ENCODE measurements at regions not wholly inside any gene's neighbourhood (a gene's known extent, or its start where the extent isn't known, plus 50 kb on each side); places are given as distances from the start of the nearest gene placed in this dataset.

DNA sequence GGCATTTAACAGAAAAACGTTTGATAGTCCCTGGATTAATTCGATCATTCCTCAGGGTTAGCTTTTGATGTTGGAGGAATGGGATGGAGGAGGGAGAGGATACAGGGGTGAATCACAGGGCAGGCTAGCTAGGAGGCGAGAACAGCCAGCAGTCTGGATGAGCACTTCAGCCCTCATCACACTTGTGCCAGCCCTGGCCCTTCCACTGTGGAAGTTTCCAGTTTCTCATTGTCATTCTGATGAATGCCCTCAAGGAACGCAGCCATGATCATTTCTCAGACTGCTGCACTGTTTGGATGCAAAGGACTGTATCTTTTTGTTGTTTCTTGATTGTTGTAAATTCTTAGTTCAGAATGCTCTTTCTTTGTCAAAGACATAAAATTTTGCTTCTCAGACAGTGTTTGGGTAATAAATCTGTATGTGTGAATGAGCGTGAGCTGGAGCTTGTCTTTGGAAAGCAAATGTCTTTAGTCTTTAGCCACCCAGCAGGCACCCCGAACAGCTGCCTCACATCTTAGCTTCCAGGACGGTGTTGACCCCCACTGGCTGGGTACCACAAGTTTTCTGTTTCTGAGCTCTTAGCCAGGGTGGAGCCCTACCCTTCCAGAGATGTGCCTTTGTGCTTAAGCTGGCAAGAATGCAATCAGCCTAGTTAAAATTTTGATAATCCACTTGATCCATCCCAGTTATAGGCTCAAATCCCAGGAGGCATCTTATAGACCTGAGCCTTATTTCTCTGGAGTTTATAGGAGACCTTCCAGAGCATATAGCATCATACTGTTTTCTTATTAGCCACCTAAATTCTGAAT, 121.1 kb downstream of the PDCD6IP start:
- Mint-ChIP-seq H3K4me1 (ENCODE audit: low read depth) (no peaks in the 10 kb centered on the region), H3K36me3 (ENCODE audit: low read depth) (no peaks in the 10 kb centered on the region), H3K27ac (no peak overlapping the region), H3K27me3 (ENCODE audit: insufficient read depth) (peaks cover 6% of the 10 kb centered on the region), H3K9me3 (no peaks in the 10 kb centered on the region), H3K4me3 (no peak overlapping the region)
- intact Hi-C loops (cut with micrococcal nuclease), result no loop called here
- DNase-seq (ENCODE audit: low spot score), result no peak

DNA sequence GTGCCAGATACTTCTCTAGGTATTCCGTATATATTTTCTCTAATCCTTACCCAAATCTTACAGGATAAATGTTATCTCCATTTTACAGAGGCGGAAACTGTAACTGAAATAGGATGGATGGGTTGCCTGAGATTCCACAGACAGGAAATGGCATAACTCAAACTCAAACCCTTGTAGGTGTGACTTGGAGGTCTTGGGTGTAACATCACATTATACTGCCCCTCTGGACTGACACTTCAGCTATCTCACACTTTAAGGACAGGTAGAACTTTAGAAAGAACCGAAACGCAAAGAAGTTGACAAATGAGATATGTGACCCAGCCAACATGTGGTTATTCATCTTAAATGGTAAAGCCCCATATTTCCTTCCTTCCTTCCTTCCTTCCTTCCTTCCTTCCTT, 122.1 kb downstream of the PDCD6IP start:
- no peak for DNase-seq (ENCODE audit: low spot score)
- H3K4me3 Mint-ChIP-seq, result no peak overlapping the region
- H3K27ac Mint-ChIP-seq, result no peak overlapping the region
- intact Hi-C loops (cut with micrococcal nuclease), result no loop called here
- H3K27me3 Mint-ChIP-seq (ENCODE audit: insufficient read depth), result peaks cover 6% of the 10 kb centered on the region
- H3K36me3 Mint-ChIP-seq (ENCODE audit: low read depth), result no peaks in the 10 kb centered on the region
- no peaks in the 10 kb centered on the region for H3K4me1 Mint-ChIP-seq (ENCODE audit: low read depth)
- no peaks in the 10 kb centered on the region for H3K9me3 Mint-ChIP-seq

DNA sequence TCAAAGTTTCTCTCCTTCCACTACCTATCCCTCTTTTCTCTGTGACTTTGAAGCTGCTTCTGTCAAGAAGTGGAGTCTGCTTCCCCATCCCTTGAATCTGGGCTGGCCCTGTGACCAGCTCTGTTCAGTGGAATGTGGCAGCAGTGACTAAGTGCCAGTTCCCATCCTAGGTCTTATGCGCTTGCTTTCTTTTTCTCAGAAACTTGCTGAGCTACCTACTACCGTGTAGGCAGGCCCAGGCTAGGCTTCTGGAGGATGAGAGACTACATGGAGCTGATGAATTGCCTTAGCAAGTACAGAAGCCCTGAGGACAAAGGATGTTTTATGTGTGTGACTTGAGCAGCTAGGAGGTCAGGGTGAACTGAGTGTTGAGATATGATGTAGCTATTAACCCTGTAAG, 123.2 kb downstream of the PDCD6IP start:
- Mint-ChIP-seq H3K9me3 (no peaks in the 10 kb centered on the region), H3K4me1 (ENCODE audit: low read depth) (no peaks in the 10 kb centered on the region), H3K27me3 (ENCODE audit: insufficient read depth) (peaks cover 4% of the 10 kb centered on the region), H3K36me3 (ENCODE audit: low read depth) (no peaks in the 10 kb centered on the region), H3K4me3 (no peak overlapping the region), H3K27ac (no peak overlapping the region)
- DNase-seq (ENCODE audit: low spot score), result no peak
- intact Hi-C loops (cut with micrococcal nuclease), result no loop called here

DNA sequence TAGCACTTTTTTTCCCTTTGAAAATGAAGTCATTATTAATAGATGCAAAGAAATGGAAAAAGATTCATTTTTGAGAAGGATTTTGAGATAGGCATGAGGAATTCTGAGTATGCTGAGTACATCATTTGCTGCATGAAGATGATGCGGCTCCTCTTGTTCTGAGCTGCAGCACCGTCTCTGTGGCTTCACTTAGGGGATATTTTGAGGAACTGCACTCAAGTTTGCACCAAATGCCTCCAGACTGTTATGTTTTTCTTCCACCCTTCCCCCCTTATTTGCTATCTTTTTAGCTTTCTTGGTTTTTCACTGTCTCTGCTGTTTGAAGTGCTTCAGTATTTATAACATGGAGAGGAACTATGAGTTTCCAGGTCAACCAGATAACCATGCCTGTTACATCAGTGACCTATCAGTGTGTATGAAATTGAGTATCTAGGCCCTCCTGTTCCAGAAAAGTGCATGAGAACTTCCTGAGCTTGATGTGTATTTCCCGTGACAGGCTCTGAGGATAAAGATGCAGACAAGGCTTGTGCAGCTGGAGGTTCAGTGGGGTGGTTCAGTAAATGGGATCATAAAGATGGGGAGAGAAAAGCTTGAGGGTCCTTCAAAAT, 128.7 kb downstream of the PDCD6IP start:
- Mint-ChIP-seq H3K4me3 (no peak overlapping the region), H3K9me3 (no peaks in the 10 kb centered on the region), H3K27ac (no peak overlapping the region), H3K27me3 (ENCODE audit: insufficient read depth) (peaks cover 3% of the 10 kb centered on the region), H3K36me3 (ENCODE audit: low read depth) (no peaks in the 10 kb centered on the region), H3K4me1 (ENCODE audit: low read depth) (no peaks in the 10 kb centered on the region)
- intact Hi-C loops (cut with micrococcal nuclease), result no loop called here
- no peak for DNase-seq (ENCODE audit: low spot score)

DNA sequence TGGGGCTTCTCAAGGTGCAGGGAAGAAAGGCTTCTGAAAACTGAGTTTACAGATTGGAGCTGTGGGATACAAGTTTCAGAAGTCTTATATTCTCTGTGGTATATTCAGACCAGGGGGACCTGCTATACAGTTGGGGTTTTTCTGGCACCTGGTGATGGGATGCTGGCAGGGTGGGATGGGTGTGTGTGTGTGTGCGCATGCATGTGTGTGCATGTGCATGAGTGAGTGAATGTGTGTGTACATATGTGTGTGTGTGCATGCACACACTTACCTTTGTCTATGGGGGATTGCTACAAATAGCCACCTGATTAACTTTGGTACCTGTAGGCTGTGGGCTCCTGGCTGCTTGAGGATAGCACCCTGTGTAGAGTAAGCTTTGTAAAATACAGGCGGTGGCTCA, 131.4 kb downstream of the PDCD6IP start:
- no peak for DNase-seq (ENCODE audit: low spot score)
- Mint-ChIP-seq H3K36me3 (ENCODE audit: low read depth) (no peaks in the 10 kb centered on the region), H3K9me3 (no peaks in the 10 kb centered on the region), H3K4me3 (no peak overlapping the region), H3K4me1 (ENCODE audit: low read depth) (no peaks in the 10 kb centered on the region), H3K27me3 (ENCODE audit: insufficient read depth) (peaks cover 3% of the 10 kb centered on the region), H3K27ac (no peak overlapping the region)
- intact Hi-C loops (cut with micrococcal nuclease), result no loop called here

DNA sequence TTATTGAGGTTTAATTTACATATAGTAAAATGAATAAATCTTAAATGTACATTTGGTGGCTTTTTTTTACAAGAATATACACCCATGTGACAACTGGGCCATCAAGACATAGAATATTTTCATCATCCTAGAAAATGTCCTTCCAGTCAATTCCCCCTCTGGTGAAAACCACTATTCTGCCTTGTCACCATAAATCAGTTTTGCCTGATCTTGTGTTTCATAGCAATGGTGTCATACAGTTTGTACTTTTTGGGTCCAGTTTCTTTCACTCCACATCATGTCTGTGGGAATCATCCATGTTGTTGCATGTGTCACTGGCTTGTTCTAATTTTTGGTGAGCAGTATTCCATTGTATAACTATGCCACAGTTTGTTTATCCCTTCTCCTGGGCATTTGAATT, 133.1 kb downstream of the PDCD6IP start:
- intact Hi-C loops (cut with micrococcal nuclease), result no loop called here
- no peaks in the 10 kb centered on the region for H3K9me3 Mint-ChIP-seq
- no peaks in the 10 kb centered on the region for H3K36me3 Mint-ChIP-seq (ENCODE audit: low read depth)
- no peak overlapping the region for H3K4me3 Mint-ChIP-seq
- H3K27me3 Mint-ChIP-seq (ENCODE audit: insufficient read depth), result peaks cover 3% of the 10 kb centered on the region
- no peak for DNase-seq (ENCODE audit: low spot score)
- no peak overlapping the region for H3K27ac Mint-ChIP-seq
- no peaks in the 10 kb centered on the region for H3K4me1 Mint-ChIP-seq (ENCODE audit: low read depth)

DNA sequence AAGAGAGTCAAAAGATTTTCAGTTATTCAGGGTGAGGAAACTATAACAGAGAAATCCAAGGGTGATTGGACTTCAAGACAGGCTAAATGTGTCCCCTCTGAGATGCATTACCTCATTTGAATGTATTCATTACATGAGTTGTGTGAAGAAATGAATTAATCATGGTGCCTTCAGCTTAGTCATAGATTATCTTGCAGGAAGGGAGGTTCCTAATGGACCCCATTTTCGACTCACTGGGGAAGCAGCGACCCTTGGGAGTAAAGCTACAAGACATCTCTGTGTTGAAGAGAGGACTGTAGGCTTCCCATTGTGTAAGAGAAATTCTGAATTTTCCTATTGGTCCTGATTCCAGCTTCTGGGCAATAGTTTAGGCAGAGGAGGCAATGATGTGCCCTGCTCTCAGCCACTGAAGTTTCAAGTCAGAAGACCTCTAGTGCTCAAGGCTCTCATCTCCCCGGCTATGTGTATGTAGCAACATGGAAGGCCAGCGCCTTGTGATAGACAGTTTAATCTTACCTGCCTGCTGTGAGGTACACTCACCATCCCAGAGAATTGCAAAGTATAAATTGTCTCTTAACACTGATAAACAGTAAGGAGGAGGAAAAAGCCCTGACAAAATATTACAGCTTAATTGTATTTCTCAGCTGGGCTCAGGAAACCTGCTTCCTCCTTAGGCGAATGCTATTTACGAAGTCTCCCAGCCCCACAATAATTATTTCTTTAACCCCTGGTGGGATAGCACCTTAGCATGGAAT, 133.8 kb downstream of the PDCD6IP start:
- Mint-ChIP-seq H3K27ac (no peak overlapping the region), H3K9me3 (no peaks in the 10 kb centered on the region), H3K27me3 (ENCODE audit: insufficient read depth) (peaks cover 3% of the 10 kb centered on the region), H3K36me3 (ENCODE audit: low read depth) (no peaks in the 10 kb centered on the region), H3K4me1 (ENCODE audit: low read depth) (no peaks in the 10 kb centered on the region), H3K4me3 (no peak overlapping the region)
- intact Hi-C loops (cut with micrococcal nuclease), result no loop called here
- DNase-seq (ENCODE audit: low spot score), result no peak

DNA sequence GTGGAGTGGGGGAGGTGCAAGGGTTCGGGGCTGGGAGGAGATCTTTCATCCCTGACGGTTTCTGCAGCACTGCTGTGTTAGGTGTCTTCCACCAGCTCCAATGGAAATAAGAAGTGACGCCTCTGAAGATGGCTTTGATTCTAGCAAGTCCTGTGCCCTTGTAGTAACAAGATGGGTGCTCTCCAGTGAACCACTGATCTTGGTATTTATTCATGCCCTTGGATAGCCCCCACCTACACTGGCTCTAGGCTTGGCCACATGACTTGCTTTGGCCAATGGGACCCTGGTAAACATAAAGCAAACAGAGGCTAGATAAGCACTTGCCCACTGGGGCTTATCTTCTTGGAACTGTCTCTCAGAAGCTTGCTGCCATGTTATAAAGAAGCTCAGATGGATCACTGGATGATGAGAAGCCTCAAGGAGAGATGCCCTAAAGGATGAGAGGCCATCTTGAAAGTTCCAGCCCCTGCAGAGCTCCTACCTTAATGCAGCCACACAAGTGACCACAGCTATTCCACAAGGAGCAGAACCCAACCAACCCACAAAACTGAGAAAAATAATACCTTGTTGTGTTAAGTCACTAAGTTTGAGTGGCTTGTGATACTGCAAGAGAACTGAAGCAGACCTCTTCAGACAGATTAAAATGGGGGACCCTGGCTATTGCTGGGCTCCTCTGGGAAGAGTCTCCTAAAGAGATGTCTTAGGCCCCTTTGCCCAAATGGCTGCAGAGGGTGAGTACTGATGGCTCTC, 137.9 kb downstream of the PDCD6IP start:
- Mint-ChIP-seq H3K4me1 (ENCODE audit: low read depth) (no peaks in the 10 kb centered on the region), H3K36me3 (ENCODE audit: low read depth) (no peaks in the 10 kb centered on the region), H3K27ac (no peak overlapping the region), H3K4me3 (no peak overlapping the region), H3K9me3 (no peaks in the 10 kb centered on the region), H3K27me3 (ENCODE audit: insufficient read depth) (no peaks in the 10 kb centered on the region)
- no peak for DNase-seq (ENCODE audit: low spot score)
- intact Hi-C loops (cut with micrococcal nuclease), result no loop called here

DNA sequence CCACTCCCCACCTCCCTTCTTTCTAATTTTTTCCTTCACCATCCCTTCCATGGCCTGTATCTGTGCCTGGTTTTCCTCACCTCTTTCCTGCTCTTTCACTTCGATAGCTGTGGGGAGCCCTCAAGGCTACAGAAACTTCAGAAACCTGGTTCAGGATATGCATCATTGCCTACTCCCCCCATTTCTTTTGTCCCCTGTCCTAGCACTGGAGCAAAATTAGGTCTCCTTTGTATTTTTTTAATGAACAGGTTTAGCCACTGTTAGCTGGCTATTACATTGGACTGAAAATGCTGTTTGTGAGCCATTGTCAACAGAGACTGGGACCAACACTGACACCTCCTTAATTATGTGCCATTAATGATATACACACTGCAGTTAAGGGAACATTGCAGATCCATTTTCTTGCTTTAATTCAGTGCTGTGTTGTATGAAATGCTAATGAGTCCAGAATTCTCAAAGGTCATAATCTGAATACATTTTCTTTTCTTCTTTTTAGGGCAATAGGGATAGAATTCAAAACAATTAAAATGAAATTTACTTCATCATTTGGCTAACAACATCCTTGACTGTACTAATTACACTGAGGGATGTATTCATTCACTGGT, 138.6 kb downstream of the PDCD6IP start:
- Mint-ChIP-seq H3K27ac (no peak overlapping the region), H3K9me3 (no peaks in the 10 kb centered on the region), H3K4me3 (no peak overlapping the region), H3K27me3 (ENCODE audit: insufficient read depth) (no peaks in the 10 kb centered on the region), H3K36me3 (ENCODE audit: low read depth) (no peaks in the 10 kb centered on the region), H3K4me1 (ENCODE audit: low read depth) (no peaks in the 10 kb centered on the region)
- intact Hi-C loops (cut with micrococcal nuclease), result no loop called here
- no peak for DNase-seq (ENCODE audit: low spot score)

DNA sequence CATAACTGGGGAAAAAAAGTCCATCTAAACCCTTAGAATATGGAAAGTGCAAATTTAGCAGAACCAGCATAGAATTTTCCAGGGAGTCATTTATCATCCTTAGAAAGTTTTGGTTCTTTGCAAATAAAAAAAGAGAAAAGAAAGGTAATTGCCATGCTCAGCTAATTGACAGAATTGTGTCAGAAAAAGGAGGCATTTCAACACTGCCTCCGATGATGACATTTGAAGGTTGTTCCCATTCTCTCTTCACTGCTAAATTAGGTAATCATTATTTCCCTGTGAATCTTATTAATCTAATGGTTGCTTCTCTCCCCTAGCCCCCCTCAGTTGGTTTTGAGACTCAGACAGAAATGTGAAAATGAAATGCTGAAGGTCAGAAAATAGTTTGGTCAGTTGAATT, 139.2 kb downstream of the PDCD6IP start:
- Mint-ChIP-seq H3K36me3 (ENCODE audit: low read depth) (no peaks in the 10 kb centered on the region), H3K4me1 (ENCODE audit: low read depth) (no peaks in the 10 kb centered on the region), H3K9me3 (no peaks in the 10 kb centered on the region), H3K27me3 (ENCODE audit: insufficient read depth) (no peaks in the 10 kb centered on the region), H3K27ac (no peak overlapping the region), H3K4me3 (no peak overlapping the region)
- DNase-seq (ENCODE audit: low spot score), result no peak
- intact Hi-C loops (cut with micrococcal nuclease), result no loop called here

DNA sequence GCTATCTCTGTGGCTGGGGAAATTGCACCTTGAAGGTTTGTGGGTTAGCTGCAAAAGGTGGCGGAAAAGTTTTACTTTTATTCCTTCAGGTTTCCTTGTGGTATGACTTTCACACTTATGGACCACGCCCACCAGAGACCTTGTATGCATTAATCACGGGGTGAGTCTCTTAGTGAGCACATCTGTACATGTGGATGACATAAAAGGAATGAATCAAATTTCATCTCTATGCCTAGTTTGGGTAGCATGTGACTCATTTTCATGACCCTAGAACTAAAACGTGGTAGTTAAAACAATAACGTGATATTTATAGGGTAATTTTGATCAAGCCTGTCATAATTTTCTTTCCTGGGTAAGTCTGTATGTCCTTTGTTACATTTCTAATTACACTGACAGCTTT, 141.7 kb downstream of the PDCD6IP start:
- H3K4me1 Mint-ChIP-seq (ENCODE audit: low read depth), result no peaks in the 10 kb centered on the region

DNA sequence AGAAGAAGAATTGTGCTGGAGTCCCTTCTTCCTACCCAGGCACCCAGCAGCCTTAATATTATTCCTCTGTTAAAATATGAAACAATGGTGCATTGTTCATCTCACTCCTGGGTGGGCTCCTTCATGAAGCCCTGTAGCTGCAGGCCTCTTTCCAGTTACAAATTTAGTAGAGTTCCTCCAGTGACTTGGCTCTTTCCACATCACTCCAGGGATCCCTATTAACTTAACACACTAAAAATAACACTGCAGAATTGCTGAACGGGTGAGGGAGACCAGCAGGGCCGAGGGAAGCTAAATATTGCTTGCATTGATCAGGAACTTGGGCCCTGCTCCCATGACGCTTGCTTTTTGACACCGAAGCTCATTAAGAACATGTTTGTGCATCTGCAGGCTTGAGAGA, 142.3 kb downstream of the PDCD6IP start:
- H3K27ac Mint-ChIP-seq, result no peak overlapping the region
- no peaks in the 10 kb centered on the region for H3K27me3 Mint-ChIP-seq (ENCODE audit: insufficient read depth)
- no peaks in the 10 kb centered on the region for H3K36me3 Mint-ChIP-seq (ENCODE audit: low read depth)
- H3K4me1 Mint-ChIP-seq (ENCODE audit: low read depth), result no peaks in the 10 kb centered on the region
- no peaks in the 10 kb centered on the region for H3K9me3 Mint-ChIP-seq
- DNase-seq (ENCODE audit: low spot score), result no peak
- no peak overlapping the region for H3K4me3 Mint-ChIP-seq
- intact Hi-C loops (cut with micrococcal nuclease), result no loop called here

More for the DNA sequence above, 141.7 kb downstream of the PDCD6IP start:
- no peak for DNase-seq (ENCODE audit: low spot score)
- Mint-ChIP-seq H3K9me3 (no peaks in the 10 kb centered on the region), H3K27me3 (ENCODE audit: insufficient read depth) (no peaks in the 10 kb centered on the region), H3K4me3 (no peak overlapping the region), H3K27ac (no peak overlapping the region), H3K36me3 (ENCODE audit: low read depth) (no peaks in the 10 kb centered on the region)
- intact Hi-C loops (cut with micrococcal nuclease), result no loop called here
